HEK293T (cell line): ENCODE measurements at regions not wholly inside any gene's neighbourhood (a gene's known extent, or its start where the extent isn't known, plus 50 kb on each side); places are given as distances from the start of the nearest gene placed in this dataset.

Experiments
- ARNT ChIP-seq: fragments of 450-650 bp; IDR thresholded peaks from 2 replicates; pipeline ENCODE4 v1.6.1; 2017; ENCODE audit warnings: mild to moderate bottlenecking
- CTBP1 ChIP-seq: fragments of 450-650 bp; IDR thresholded peaks from 2 replicates; pipeline ENCODE4 v1.6.1; 2016; ENCODE audit warnings: borderline replicate concordance
- FOXK2 ChIP-seq: fragments of 450-650 bp; IDR thresholded peaks from 2 replicates; pipeline ENCODE4 v1.6.1; 2016; ENCODE audit warnings: mild to moderate bottlenecking
- FOXM1 ChIP-seq: fragments of 450-650 bp; IDR thresholded peaks from 2 replicates; pipeline ENCODE4 v1.6.1; 2017; ENCODE audit warnings: mild to moderate bottlenecking, borderline replicate concordance
- HDGF ChIP-seq: fragments of 450-650 bp; IDR thresholded peaks from 2 replicates; pipeline ENCODE4 v1.6.1; 2017; ENCODE audit warnings: antibody characterized with exemption, borderline replicate concordance

DNA sequence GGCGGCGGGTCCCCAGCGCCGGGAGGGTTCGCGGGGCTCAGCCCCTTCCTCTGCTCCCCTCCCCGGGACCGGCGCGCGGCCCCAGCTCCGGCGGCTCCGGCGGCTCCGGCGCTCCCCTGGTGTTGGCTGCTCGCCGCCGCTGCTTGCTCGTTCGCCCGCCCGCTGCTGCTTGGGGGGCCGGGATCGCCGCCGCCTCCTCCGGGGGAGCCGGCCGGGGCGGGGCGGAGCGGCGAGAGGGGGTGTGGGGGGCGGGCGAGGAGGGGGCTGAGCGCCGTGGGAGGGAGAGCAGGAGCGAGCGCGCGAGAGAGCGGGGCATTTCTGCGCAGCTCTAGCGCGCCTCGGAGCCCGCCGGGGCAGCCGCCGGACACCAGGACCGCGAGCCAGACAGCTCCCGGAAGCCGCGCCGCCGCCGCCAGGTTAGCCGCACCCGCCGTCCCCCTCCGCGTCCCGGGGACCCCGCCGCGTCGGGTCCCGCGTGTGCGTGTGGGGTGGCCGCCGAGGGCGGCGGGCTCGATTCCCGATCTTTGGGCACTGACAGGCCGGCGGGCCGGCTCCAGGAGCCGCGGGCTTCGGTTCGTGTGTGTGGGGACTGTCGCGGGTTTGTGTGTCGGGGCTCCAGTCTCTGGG, 62.0 kb upstream of the EPB41L1 start:
- TF ChIP-seq FOXK2 (no peak), HDGF (no peak), FOXM1 (no peak), CTBP1 (no peak), ARNT (no peak)
